CD4-positive, alpha-beta memory T cell (primary cell): ENCODE measurements at regions not wholly inside any gene's neighbourhood (a gene's known extent, or its start where the extent isn't known, plus 50 kb on each side); places are given as distances from the start of the nearest gene placed in this dataset.

Experiments used
- CTCF ChIA-PET: fragments of 350-600 bp; sonication (Branson Sonifier 250); formaldehyde crosslinking; loops from one replicate; lab custom pipeline; 2021; ENCODE audit warnings: inconsistent platforms; ENCODE audit not compliant: partially characterized antibody; lab: Charles Lee
- POLR2A ChIA-PET: fragments of 350-600 bp; sonication (Branson Sonifier 250); formaldehyde crosslinking; loops from one replicate; lab custom pipeline; 2021; ENCODE audit not compliant: partially characterized antibody; lab: Charles Lee
- DNase-seq, 5 donors: peaks; one replicate each; pipeline versions ENCODE4 v3.0.0 to v3.0.0-alpha.2; 2020 to 2022; ENCODE audit warnings: mixed read lengths in 1 of 5
- H3K27ac ChIP-seq: one replicate; pipeline ENCODE4 v1.7.0; 2013; ENCODE audit warnings: low read depth, low read length
- H3K27me3 ChIP-seq: 2 replicates; pipeline ENCODE4 v1.7.0; 2013; ENCODE audit warnings: mild to moderate bottlenecking, low read length, moderate library complexity; ENCODE audit not compliant: insufficient read depth
- H3K36me3 ChIP-seq: 2 replicates; pipeline ENCODE4 v1.7.0; 2013; ENCODE audit warnings: mild to moderate bottlenecking, low read length, moderate library complexity; ENCODE audit not compliant: insufficient read depth
- H3K4me1 ChIP-seq: 2 replicates; pipeline ENCODE4 v1.7.0; 2013; ENCODE audit warnings: mild to moderate bottlenecking, low read length, moderate library complexity; ENCODE audit not compliant: insufficient read depth
- H3K4me3 ChIP-seq, 2 donors: one replicate each; pipeline ENCODE4 v1.7.0; 2013; ENCODE audit warnings: low read length in 2 of 2, mild to moderate bottlenecking in 1 of 2
- H3K9me3 ChIP-seq, 2 donors: one replicate each; pipeline ENCODE4 v1.7.0; 2013; ENCODE audit warnings: low read length in 2 of 2, control low read depth in 1 of 2; ENCODE audit not compliant: control insufficient read depth in 1 of 2
- H3K27ac Mint-ChIP-seq, 7 donors: one replicate each; pipeline ENCODE4 v1.8.0; 2020 to 2021; ENCODE audit warnings: mixed read lengths in 7 of 7, mild to moderate bottlenecking in 6 of 7, inconsistent platforms in 3 of 7, moderate library complexity in 3 of 7
- H3K27me3 Mint-ChIP-seq, 2 donors: one replicate each; pipeline ENCODE4 v1.8.0; 2020 to 2021; ENCODE audit warnings: mixed read lengths in 2 of 2
- H3K36me3 Mint-ChIP-seq, 2 donors: one replicate each; pipeline ENCODE4 v1.8.0; 2020 to 2021; ENCODE audit warnings: mixed read lengths in 2 of 2, inconsistent platforms in 1 of 2, mild to moderate bottlenecking in 1 of 2
- H3K4me1 Mint-ChIP-seq, 4 donors: one replicate each; pipeline ENCODE4 v1.8.0; 2020 to 2021; ENCODE audit warnings: mixed read lengths in 4 of 4, mild to moderate bottlenecking in 1 of 4
- H3K4me3 Mint-ChIP-seq, 8 donors: one replicate each; pipeline ENCODE4 v1.8.0; 2020 to 2021; ENCODE audit warnings: mixed read lengths in 8 of 8, mild to moderate bottlenecking in 7 of 8, moderate library complexity in 6 of 8, inconsistent platforms in 3 of 8
- H3K9me3 Mint-ChIP-seq, 8 donors: one replicate each; pipeline ENCODE4 v1.8.0; 2020 to 2021; ENCODE audit warnings: mixed read lengths in 8 of 8, mild to moderate bottlenecking in 5 of 8, inconsistent platforms in 3 of 8, moderate library complexity in 1 of 8
- intact Hi-C: fragments of 100-400 bp; cut with micrococcal nuclease; formaldehyde crosslinking; loops from one replicate; pipeline ENCODE4 v1.15.1; 2023

DNA sequence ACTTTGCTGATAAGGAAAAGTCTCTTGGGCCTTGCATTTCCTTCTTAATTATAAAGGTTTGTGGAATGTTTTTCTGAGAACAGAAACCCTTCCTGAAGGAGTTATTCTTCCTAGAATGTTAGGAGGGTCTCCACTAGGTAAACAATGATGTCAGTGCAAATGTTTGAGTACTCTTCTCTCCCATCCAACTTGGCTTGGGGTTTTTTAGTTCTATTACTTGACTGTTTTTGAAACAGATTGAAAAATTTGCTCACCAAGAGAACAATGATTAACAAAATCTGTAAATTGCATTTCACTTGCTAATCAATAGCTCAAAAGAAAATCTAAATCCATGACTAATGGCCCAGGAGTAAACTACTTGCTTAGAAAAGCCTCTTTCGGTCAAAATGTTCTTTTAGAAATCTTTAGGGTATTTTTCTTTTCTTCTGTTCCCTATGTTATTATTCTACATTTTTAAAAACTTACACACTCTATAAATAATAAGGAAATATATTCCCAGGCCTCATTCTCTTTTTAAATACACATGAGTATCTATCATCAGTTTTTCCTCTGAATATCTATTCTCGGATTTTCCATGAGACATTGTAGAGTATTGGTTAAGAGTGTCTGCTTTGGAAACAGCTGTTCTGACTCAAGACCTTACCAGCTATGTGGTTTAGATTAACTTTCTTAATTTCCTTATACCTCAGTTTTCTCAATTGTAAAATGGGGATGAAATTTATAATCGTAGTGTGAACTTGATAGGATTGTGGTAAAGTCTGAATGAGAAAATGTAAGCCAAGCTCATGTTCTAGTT lies 234.2 kb upstream of the CITED2 start:
- Histone ChIP-seq H3K27me3 (no peaks in the 10 kb centered on the region), H3K9me3 (no peaks in the 10 kb centered on the region), H3K4me1 (no peaks in the 10 kb centered on the region), H3K27ac (no peak overlapping the region), H3K4me3 (no peak overlapping the region), H3K36me3 (no peaks in the 10 kb centered on the region)
- CTCF ChIA-PET: no interaction called here
- POLR2A ChIA-PET: no interaction called here
- DNase-seq: no peak
- Mint-ChIP-seq H3K9me3 (no peaks in the 10 kb centered on the region), H3K27me3 (peaks cover 0 to 2% of the 10 kb centered on the region in 2 donors), H3K4me3 (no peak overlapping the region), H3K36me3 (no peaks in the 10 kb centered on the region), H3K4me1 (no peaks in the 10 kb centered on the region), H3K27ac (no peak overlapping the region)
- intact Hi-C loops: no loop called here

DNA sequence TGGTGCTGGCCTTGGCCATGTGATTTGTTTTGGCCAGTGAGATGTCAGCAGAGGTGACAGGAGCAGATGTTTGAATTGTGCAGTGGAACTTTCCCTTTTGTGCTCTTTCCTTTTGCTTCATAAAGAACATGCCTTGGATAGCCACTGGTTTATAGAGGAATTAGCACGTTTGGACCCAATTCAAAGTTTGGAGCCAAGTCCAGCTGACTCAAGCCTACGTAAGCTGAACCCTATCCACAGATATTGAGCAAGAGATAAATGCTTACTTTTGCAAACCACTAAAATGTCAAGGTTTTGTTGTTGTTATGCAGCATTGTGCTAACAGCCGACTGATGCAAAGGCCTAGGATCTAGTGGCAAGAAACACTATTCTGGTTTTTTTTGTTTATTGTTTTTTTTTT lies 230.9 kb upstream of the CITED2 start:
- H3K9me3 Mint-ChIP-seq: no peaks in the 10 kb centered on the region
- POLR2A ChIA-PET: no interaction called here

DNA sequence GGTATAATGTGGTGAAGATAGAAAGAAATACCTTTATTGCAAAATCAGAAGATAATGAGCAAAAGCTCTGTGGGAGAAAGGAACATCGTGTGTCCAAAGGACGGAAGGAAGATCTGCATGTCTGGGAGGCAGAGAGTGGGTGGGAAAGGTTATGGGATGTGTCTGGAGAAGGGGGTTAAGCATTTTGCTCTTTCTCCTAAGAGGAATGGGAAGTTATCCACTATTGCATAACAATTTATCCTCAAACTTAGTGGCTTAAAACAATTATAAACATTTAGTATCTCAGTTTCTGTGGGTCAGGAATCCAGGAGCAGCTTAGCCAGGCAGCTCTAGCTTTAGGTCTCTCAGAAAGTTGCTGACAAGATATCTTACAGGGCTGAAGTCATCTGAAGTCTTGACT lies 229.1 kb upstream of the CITED2 start:
- intact Hi-C loops: no loop called here
- H3K4me3 ChIP-seq: no peak overlapping the region
- no peaks in the 10 kb centered on the region for H3K4me1 ChIP-seq
- no peaks in the 10 kb centered on the region for H3K9me3 Mint-ChIP-seq
- DNase-seq: no peak
- ChIA-PET CTCF (no interaction called here), POLR2A (no interaction called here)
- no peak overlapping the region for H3K27ac ChIP-seq
- no peaks in the 10 kb centered on the region for H3K36me3 ChIP-seq
- no peaks in the 10 kb centered on the region for H3K36me3 Mint-ChIP-seq
- no peak overlapping the region for H3K4me3 Mint-ChIP-seq
- H3K27me3 ChIP-seq: no peaks in the 10 kb centered on the region
- peaks cover 0 to 2% of the 10 kb centered on the region in 2 donors for H3K27me3 Mint-ChIP-seq
- no peaks in the 10 kb centered on the region for H3K9me3 ChIP-seq
- no peaks in the 10 kb centered on the region for H3K4me1 Mint-ChIP-seq
- H3K27ac Mint-ChIP-seq: peak overlapping the region in 1 of 7 donors; percentile 70

More for the DNA sequence above, 230.9 kb upstream of the CITED2 start:
- H3K36me3 ChIP-seq: no peaks in the 10 kb centered on the region
- Mint-ChIP-seq H3K4me1 (no peaks in the 10 kb centered on the region), H3K4me3 (no peak overlapping the region), H3K27me3 (peaks cover 0 to 2% of the 10 kb centered on the region in 2 donors), H3K27ac (no peak overlapping the region), H3K36me3 (no peaks in the 10 kb centered on the region)
- DNase-seq: no peak
- CTCF ChIA-PET: no interaction called here
- H3K27me3 ChIP-seq: no peaks in the 10 kb centered on the region
- no peak overlapping the region for H3K4me3 ChIP-seq
- intact Hi-C loops: no loop called here
- H3K9me3 ChIP-seq: no peaks in the 10 kb centered on the region
- no peak overlapping the region for H3K27ac ChIP-seq
- no peaks in the 10 kb centered on the region for H3K4me1 ChIP-seq

DNA sequence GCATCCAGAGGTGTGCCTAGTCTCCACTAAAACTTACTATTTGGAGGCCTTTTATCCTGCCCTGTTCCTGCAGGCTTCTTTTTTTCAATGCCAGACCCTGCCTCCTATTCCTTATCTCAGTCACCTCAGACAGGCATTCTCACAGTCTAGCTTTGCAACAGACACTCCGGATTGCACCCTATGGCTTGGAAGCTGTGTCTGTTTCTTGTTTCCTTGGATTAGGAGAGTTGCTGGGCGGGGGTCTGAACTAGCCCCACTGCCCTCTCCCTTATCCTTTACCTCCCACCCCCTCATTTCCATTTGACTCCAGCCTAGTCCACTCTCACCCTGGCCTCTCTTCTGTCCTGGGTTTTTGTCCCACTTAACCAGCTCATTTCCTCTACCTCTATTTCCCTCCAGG lies 228.1 kb upstream of the CITED2 start:
- no peak for DNase-seq
- H3K27me3 ChIP-seq: no peaks in the 10 kb centered on the region
- H3K36me3 ChIP-seq: no peaks in the 10 kb centered on the region
- no peaks in the 10 kb centered on the region for H3K9me3 Mint-ChIP-seq
- H3K4me3 ChIP-seq: no peak overlapping the region
- no peaks in the 10 kb centered on the region for H3K36me3 Mint-ChIP-seq
- intact Hi-C loops: no loop called here
- ChIA-PET CTCF (no interaction called here), POLR2A (no interaction called here)
- peaks cover 0 to 2% of the 10 kb centered on the region in 2 donors for H3K27me3 Mint-ChIP-seq
- H3K4me1 ChIP-seq: no peaks in the 10 kb centered on the region
- H3K4me3 Mint-ChIP-seq: no peak overlapping the region
- no peak overlapping the region for H3K27ac ChIP-seq
- no peak overlapping the region for H3K27ac Mint-ChIP-seq
- H3K4me1 Mint-ChIP-seq: no peaks in the 10 kb centered on the region
- H3K9me3 ChIP-seq: no peaks in the 10 kb centered on the region

DNA sequence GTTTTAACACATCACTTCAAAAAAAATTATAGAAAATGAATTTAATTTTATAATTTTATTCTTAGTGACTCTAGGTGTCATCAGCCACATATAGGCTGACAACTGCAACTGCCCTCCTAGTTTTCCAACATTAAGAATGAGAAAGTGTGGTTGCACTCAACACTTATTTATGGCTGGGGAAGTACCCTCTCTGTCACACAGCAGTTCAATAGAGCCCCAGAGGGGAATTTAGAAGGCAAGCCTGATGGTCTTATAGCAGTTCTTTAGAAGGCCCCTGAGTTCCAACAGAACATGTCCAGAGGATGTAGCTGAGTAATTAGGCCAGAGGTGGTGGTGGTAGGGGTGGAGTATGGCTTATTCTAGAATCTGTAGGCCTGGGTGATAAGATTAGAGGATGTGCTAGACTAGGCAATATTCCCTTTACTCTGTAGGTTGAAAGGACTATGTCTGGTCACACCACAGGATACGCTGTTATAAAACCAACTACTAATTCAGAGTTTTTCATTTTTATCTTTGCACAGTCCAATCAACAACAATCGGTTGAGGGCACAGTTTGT lies 226.5 kb upstream of the CITED2 start:
- Histone ChIP-seq H3K27ac (no peak overlapping the region), H3K4me3 (no peak overlapping the region), H3K9me3 (no peaks in the 10 kb centered on the region), H3K27me3 (no peaks in the 10 kb centered on the region), H3K4me1 (no peaks in the 10 kb centered on the region), H3K36me3 (no peaks in the 10 kb centered on the region)
- no peak for DNase-seq
- Mint-ChIP-seq H3K27ac (no peak overlapping the region), H3K4me3 (no peak overlapping the region), H3K36me3 (no peaks in the 10 kb centered on the region), H3K27me3 (peaks cover 0 to 2% of the 10 kb centered on the region in 2 donors), H3K4me1 (no peaks in the 10 kb centered on the region), H3K9me3 (no peaks in the 10 kb centered on the region)
- intact Hi-C loops: no loop called here
- ChIA-PET POLR2A (no interaction called here), CTCF (interaction anchor here (0.9 kb wide), 1 partner anchor 11 kb away, joined by 3 read pairs; no protein-coding TSS in a partner anchor)

DNA sequence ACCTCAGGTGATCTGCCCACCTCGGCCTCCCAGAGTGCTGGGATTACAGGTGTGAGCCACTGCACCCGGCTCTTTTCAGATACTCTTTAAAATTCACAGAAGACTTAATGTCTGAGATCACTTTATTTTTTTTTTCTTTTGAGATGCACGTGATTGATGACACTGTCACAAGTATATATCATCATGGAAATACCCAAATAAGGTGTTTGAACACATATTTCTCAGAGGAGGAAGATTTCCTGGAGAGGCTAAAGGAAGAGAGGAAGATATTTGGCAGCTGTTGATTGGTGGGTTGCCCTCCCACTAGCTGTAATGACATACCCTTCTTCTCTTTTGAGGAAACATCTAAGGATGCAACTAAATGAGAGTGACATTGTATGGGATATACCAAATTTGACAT lies 225.9 kb upstream of the CITED2 start:
- H3K36me3 Mint-ChIP-seq: no peaks in the 10 kb centered on the region
- H3K4me3 ChIP-seq: no peak overlapping the region
- no peak overlapping the region for H3K27ac ChIP-seq
- no peaks in the 10 kb centered on the region for H3K9me3 ChIP-seq
- no peak for DNase-seq
- no peaks in the 10 kb centered on the region for H3K36me3 ChIP-seq
- peaks cover 2 to 6% (median 4%) of the 10 kb centered on the region in 4 donors for H3K4me1 Mint-ChIP-seq
- CTCF ChIA-PET: no interaction called here
- H3K9me3 Mint-ChIP-seq: no peaks in the 10 kb centered on the region
- H3K27ac Mint-ChIP-seq: no peak overlapping the region
- H3K27me3 Mint-ChIP-seq: peaks cover 0 to 2% of the 10 kb centered on the region in 2 donors
- POLR2A ChIA-PET: no interaction called here
- no peaks in the 10 kb centered on the region for H3K27me3 ChIP-seq
- intact Hi-C loops: no loop called here
- peaks cover 3% of the 10 kb centered on the region for H3K4me1 ChIP-seq
- no peak overlapping the region for H3K4me3 Mint-ChIP-seq

DNA sequence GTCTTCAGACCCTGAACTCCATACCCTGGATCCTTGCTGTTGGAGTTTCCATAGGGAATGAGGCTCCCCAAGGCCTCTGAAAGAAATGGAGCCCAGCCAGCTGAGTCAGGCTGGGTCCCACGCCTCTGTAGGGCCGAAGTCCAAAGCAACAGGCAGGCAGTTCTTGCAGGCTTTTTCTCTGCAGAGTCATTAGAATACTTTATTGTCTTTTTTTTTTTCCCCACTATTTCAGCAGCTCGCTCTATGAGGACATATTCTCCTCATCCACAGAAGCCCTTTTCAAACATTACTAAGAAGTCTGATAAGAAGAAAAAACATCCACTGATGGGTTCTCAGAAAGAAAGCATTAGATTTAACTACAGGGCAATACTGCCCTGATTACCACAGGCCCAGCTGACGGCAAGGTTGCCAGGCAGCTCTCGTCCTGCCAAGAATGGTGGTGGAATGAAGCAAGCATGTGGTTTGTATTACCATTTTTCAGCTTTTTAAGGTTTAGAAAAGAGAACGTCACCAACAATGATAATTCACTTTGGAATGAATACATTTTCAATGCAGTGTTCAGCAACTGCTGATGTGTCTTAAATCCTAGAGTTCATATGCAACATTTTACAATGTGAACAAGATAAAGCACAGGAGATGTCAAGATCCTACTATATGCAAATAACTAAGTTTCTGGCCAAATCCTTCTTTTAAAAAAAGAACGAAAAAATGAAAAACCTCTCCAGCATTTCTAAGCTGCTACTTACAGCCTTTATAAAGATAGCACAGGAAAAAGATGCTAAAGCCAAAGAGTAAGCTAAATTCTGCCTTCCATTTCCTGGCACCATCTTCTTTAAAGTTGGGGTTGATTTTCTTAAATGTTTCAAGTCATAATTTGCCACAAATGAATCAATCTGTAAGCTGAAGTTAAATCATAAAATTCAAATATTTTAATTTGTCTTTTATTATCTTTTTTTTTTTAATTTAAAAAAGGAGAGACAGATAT lies 223.6 kb upstream of the CITED2 start:
- no peaks in the 10 kb centered on the region for H3K36me3 ChIP-seq
- H3K4me1 Mint-ChIP-seq: peaks cover 6 to 11% (median 8%) of the 10 kb centered on the region in 4 donors
- H3K4me1 ChIP-seq: peaks cover 8% of the 10 kb centered on the region
- no peaks in the 10 kb centered on the region for H3K9me3 ChIP-seq
- H3K27me3 ChIP-seq: no peaks in the 10 kb centered on the region
- no peak overlapping the region for H3K27ac Mint-ChIP-seq
- DNase-seq: no peak
- no peaks in the 10 kb centered on the region for H3K36me3 Mint-ChIP-seq
- CTCF ChIA-PET: no interaction called here
- POLR2A ChIA-PET: interaction anchor here (1.7 kb wide), 1 partner anchor 63 kb away, joined by 3 read pairs; no protein-coding TSS in a partner anchor
- H3K27ac ChIP-seq: no peak overlapping the region
- no peak overlapping the region for H3K4me3 ChIP-seq
- intact Hi-C loops: no loop called here
- H3K27me3 Mint-ChIP-seq: peaks cover 0 to 2% of the 10 kb centered on the region in 2 donors
- H3K9me3 Mint-ChIP-seq: no peaks in the 10 kb centered on the region
- no peak overlapping the region for H3K4me3 Mint-ChIP-seq
